Activated T-helper 9 cell treated with anti-CD3 and anti-CD28 coated beads, Interleukin-2, amount 50 U/mL, for 16 hours (primary cell): ENCODE measurements at regions not wholly inside any gene's neighbourhood (a gene's known extent, or its start where the extent isn't known, plus 50 kb on each side); places are given as distances from the start of the nearest gene placed in this dataset.
"Not testable (repeated sequence)": the region's sequence is repeated elsewhere in the genome, so short reads cannot be mapped to it uniquely, and the experiment has no call there.

ENCODE experiments used
- DNase-seq: peaks from one replicate; pipeline ENCODE4 v3.0.0-alpha.2; 2020; ENCODE audit warnings: low read depth

- DNase-seq, result no peak
These were observed 80.7 kb upstream of the CCDC167 start for GRCh38 chr6:37580176-37580955.

DNA sequence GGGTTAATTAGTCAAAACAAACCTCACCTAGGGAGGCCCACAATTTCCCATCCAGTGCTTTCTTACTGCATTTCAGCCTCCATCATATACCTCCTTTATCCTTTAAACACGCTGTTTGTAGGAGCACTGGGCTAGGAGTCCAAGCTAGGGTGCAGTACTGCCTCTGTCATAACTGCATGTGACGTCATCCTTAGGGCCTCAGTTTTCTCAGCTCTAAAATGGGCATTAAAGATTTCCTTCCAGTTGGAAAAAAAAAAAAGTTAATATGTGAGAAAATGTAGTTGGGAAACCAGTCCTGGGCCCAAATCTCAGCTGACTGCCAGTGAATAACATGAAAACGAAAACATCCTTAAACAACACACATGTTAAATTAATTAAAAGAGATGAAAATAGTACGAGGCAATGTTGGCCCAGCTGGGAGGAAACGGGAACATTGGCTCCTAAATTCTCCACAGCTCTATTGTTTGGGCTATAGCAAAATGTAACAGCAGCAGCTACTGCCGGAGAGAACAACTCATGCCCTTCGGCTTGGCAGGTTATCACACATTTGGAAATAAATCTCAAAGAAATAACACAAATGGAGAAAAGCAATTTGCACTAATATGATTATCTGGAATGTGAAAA is 79.9 kb upstream of the CCDC167 start:
- DNase-seq, result no peak

DNA sequence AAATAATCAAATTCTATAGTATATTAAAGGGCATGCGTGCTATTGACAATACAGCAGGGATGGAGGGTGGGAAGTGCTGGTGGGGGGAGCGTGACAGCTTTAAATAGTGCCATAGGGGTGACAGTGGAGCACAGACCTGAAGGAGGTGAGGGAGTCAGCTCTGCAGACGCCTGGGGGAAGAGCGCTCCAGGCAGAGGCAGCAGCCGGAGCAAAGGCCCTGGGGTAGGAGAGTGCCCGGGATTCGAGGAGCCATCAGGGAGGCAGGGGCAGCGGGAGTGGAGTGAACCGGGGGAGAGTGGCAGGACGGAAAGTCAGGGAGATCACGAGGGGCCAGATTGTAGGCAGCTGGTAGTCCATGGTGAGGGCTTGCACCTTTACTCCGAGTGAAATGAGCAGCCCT is 78.4 kb upstream of the CCDC167 start:
- DNase-seq, result no peak

GRCh38 chr6:37576336-37576737 is 76.6 kb upstream of the CCDC167 start:
- DNase-seq, result no peak

- DNase-seq, result no peak
These were observed 75.5 kb upstream of the CCDC167 start for GRCh38 chr6:37575221-37575620.

- DNase-seq, result no peak
These were observed 72.6 kb upstream of the CCDC167 start for GRCh38 chr6:37572334-37572733.

DNA sequence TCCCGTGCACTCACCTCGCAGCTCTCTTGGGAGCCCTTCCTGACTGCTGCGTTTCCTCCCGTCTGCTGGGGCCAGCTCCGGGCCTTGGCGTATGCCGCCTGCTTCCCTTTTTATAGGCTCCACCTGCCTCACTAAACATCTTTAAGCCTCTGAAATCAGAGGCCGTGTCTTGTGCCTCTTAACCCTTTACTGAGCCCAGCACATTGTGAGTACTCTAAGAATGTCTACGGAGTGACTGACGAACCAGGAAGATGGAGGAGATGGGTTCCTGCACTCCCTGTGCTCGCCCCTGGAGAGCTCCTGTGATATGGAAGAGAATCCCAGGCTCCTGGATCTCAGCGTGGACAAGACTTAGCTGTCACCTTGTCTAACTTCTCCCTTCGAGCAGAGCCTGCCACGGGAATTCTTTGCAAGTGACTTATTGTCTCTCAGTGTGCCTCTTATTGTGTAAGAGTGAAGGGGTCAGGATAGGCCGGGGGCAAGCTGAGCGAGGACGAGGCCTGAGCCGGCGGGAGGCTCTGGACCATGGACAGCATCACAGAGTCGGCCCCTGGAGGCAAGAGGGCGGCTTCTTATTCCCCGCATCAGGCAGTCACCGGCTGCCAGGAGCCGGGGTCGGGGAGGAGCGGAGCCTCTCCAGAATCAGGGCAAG is 70.9 kb upstream of the CCDC167 start:
- DNase-seq, result no peak

DNA sequence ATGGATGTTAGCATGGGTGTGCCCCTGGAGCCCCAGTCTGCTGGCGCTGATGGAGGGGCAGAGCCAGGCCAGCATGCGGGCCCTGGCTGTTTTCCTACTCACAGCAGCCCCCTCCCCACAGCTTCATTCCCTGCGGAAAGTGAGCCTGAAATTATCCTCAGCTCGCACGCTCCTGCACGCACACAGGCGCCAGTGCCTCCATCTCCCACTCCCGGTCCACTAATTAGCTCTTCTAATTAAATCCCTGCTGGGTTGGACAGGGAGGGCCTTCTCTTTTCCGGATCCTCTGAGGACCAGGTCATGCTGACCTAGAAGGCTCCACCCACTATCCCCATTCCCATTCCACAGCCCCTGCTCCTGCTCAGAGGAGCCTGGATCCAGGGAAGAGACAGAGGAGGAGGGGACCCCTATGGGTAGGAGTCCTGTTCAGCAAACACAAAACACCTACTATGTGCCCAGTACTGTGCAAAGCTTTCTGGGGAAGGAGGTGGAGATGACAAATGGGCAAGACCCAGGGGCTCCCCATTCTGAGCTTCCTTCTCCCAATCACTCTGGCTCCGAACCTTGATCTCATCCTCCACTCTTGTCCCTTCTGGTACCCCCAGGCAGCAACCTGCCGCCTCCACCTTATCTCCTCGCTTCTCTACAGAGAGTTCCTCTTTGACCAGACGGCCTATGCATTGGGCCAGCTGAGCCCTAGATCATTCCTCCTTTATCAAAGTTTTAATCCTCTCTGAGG is 70.2 kb upstream of the CCDC167 start:
- DNase-seq, result no peak

- DNase-seq, result no peak
These were observed 69.6 kb upstream of the CCDC167 start for GRCh38 chr6:37569317-37569716.

DNA sequence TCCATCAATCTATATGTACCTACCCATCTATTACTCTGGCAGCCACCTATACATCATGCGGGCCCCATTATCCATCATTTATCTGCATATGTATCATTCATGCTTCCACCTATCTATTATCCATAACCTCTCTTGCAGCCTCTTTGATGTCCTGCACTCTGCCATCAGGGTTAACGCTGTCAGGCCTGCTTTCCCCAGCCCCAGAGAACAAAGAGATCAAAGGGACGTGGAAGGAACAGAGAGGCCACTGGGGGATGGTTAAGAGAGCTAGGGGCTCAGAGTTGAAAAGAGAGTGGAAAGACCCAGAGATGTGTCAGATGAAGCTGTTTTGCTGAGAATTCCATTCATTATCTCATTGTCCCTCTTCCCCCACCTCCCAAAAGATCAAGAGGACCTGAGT is 67.3 kb upstream of the CCDC167 start:
- DNase-seq, result no peak

DNA sequence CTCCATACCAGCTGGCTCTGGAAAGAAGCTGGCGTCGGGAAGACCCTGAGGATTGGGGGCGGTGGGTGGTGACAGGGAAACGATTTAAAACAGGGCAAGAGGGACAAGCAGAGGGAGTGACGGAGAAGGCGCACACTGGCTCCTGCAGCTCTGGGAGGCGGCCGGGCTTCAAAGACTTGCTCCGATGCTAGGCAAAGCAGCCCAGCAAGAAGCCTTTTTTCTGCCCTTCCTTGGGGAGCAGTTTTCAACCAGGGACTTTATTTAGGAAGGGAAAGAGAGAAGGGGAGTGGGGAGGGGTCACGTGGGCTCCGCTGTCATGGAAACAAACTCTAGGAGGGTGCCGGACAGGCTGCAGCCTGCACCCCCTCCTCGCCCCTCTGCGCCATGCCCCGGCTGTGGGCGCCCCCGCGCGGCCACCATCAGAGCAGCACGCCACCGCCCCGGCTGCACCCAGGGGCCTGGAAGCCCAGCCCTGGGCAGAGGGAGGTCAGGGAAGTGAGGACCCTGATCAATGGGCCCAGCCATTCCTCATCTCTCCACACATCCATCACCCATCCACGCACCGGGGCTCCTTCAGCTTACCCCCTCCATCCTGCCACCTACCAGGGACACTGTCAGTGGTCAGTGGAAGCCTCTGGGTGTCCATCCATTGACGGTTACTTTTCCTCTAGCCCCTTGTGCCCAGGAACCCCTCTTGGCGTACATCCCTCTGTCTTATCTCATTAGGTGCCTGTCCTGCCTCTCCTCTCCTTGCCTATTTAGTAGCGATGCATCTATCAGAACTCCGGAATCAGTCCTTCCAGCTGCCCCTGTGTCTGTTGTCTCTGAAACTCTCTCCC is 66.6 kb upstream of the CCDC167 start:
- peak; percentile 64 for DNase-seq

- DNase-seq, result no peak
These were observed 65.8 kb upstream of the CCDC167 start for GRCh38 chr6:37565267-37566110.

- DNase-seq, result not testable (repeated sequence)
These were observed 63.2 kb upstream of the CCDC167 start for GRCh38 chr6:37562926-37563288.

- no peak for DNase-seq
These were observed 61.7 kb upstream of the CCDC167 start for GRCh38 chr6:37561361-37561760.

GRCh38 chr6:37560737-37561103 is 61.0 kb upstream of the CCDC167 start:
- no peak for DNase-seq

DNA sequence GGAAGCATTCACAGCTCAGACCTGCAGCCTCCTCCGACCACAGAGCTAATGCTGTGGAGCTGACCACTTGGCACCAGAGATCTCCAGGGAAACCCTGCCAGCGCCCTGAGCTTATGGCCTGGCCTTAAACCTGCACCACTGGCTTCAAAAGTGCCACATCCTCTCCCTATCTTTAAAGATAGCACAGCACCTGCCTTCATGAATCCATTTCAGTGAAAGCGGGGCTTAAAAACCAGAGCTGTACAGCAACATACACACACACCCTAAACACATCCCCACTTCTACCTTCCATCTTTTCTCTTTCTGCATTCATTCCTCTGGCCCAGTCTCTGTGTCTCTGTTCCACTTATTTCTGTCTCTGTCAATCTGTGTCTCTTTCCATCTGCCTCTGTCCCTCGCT is 59.8 kb upstream of the CCDC167 start:
- no peak for DNase-seq

GRCh38 chr6:37559050-37559449 is 59.4 kb upstream of the CCDC167 start:
- no peak for DNase-seq

- no peak for DNase-seq
These were observed 59.0 kb upstream of the CCDC167 start for GRCh38 chr6:37558646-37559045.

DNA sequence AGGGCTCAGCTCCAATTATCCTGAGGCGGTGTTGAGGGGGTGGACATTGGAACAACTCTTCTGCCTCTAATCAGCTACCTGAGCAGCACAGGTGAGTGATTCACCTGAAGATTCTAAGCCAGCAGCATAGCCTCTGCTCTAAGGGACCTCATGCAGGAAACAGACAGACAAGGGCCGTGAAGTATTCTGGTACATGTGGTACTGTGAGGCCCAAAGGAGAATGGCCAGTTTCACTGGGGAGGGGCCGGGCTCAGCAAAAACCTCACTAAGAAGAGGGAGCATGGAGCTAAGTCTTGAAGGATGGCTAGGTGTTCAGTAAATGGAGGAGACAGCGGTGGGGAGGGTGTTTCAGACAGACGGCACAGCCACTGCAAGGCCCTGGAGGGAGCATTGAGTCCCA is 58.5 kb upstream of the CCDC167 start:
- DNase-seq, result no peak

DNA sequence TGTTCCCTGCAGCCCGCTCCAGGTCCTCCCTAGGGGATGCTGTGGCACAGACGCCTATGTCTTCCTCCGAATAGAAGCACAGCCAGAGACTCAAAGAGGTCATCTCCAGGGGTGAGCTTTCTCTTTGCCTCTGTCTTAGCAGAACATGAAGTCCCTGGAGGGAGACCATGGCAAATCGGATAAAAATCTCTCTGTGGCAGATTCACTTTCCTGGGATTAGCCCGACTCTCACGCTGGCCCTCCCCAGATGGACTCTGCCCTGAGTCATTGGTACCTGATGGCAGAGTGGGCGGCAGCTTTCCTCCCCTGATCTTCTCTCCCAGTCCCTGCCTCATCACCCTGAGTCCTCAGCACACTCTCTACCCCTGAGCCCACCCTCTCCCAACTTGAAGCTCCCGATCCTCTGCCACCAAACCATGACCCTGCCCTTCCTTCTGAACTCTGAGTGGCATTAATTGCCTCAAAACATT is 58.0 kb upstream of the CCDC167 start:
- DNase-seq, result no peak
